Activated CD4-positive, alpha-beta T cell treated with anti-CD3 and anti-CD28 coated beads, Interleukin-2, amount 10 ng/mL, durations not matched to agents 24 days and 14 days (primary cell): ENCODE measurements at regions not wholly inside any gene's neighbourhood (a gene's known extent, or its start where the extent isn't known, plus 50 kb on each side); places are given as distances from the start of the nearest gene placed in this dataset.
"Not testable (repeated sequence)": the region's sequence is repeated elsewhere in the genome, so short reads cannot be mapped to it uniquely, and the experiment has no call there.

Experiments used
- DNase-seq: peaks from one replicate; pipeline ENCODE4 v3.0.0; 2022
- H3K27ac Mint-ChIP-seq: one replicate; pipeline ENCODE4 v1.8.0; 2022; ENCODE audit warnings: mild to moderate bottlenecking, mixed read lengths
- H3K27me3 Mint-ChIP-seq: one replicate; pipeline ENCODE4 v1.8.0; 2022; ENCODE audit warnings: mixed read lengths
- H3K36me3 Mint-ChIP-seq: one replicate; pipeline ENCODE4 v1.8.0; 2022; ENCODE audit warnings: low read depth, mild to moderate bottlenecking, mixed read lengths
- H3K4me1 Mint-ChIP-seq: one replicate; pipeline ENCODE4 v1.8.0; 2021; ENCODE audit warnings: mixed read lengths
- H3K4me3 Mint-ChIP-seq: one replicate; pipeline ENCODE4 v1.8.0; 2022; ENCODE audit warnings: mild to moderate bottlenecking, moderate library complexity, mixed read lengths
- H3K9me3 Mint-ChIP-seq: one replicate; pipeline ENCODE4 v1.8.0; 2021; ENCODE audit warnings: mixed read lengths
- intact Hi-C: fragments of 100-400 bp; cut with micrococcal nuclease; formaldehyde crosslinking; loops from one replicate; pipeline ENCODE4 v1.15.1; 2023

- H3K27me3 Mint-ChIP-seq = no peaks in the 10 kb centered on the region
- no peak overlapping the region for H3K27ac Mint-ChIP-seq
- no peaks in the 10 kb centered on the region for H3K36me3 Mint-ChIP-seq
- no peaks in the 10 kb centered on the region for H3K9me3 Mint-ChIP-seq
- intact Hi-C loops = no loop called here
- H3K4me3 Mint-ChIP-seq = no peak overlapping the region
- H3K4me1 Mint-ChIP-seq = no peaks in the 10 kb centered on the region
- DNase-seq = no peak
Observed at GRCh38 chr10:35940141-35941041, 298.3 kb upstream of the FZD8 start.

DNA sequence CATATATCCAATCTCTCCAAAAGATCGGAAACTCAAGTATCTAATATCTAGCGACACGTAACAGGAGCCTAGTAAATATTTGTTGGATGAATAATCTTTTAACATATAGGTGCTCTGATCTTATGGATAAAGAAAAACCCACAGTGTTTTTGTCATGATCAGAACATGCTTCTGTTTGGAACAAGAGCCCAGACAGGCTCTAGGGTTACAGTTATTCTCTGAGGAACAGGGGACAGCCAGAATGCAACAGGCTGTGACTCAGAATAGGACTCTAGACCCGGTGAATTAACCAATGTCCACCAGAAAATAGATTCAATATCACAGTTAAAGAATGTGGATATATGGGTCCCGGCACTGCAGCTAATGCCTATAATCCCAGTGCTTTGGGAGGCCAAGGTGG is 296.1 kb upstream of the FZD8 start:
- no peak overlapping the region for H3K27ac Mint-ChIP-seq
- H3K4me1 Mint-ChIP-seq = no peaks in the 10 kb centered on the region
- H3K27me3 Mint-ChIP-seq = no peaks in the 10 kb centered on the region
- DNase-seq = no peak
- intact Hi-C loops = no loop called here
- no peaks in the 10 kb centered on the region for H3K9me3 Mint-ChIP-seq
- no peak overlapping the region for H3K4me3 Mint-ChIP-seq
- H3K36me3 Mint-ChIP-seq = no peaks in the 10 kb centered on the region

GRCh38 chr10:35937546-35937945 is 295.4 kb upstream of the FZD8 start:
- H3K4me1 Mint-ChIP-seq = no peaks in the 10 kb centered on the region
- no peaks in the 10 kb centered on the region for H3K9me3 Mint-ChIP-seq
- no peaks in the 10 kb centered on the region for H3K36me3 Mint-ChIP-seq
- DNase-seq = no peak
- H3K4me3 Mint-ChIP-seq = no peak overlapping the region
- no peak overlapping the region for H3K27ac Mint-ChIP-seq
- H3K27me3 Mint-ChIP-seq = no peaks in the 10 kb centered on the region
- intact Hi-C loops = no loop called here

DNA sequence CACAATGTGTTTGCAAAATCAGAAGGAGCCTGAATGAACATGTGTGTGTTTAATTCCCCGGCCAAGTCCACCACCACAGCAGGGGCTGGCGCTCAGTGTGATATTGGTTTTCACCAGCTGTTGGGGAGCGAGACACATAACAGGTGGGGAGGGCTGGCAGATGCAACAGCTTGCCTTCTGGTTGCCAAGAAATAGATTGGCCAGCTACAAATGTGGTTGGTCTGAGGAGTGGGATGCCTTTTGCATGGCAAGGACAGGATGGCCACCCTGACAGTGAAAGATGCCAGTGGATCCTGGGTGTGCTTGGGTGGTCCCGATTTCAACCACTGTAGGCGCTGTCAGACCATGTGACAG is 292.5 kb upstream of the FZD8 start:
- Mint-ChIP-seq H3K27ac (no peak overlapping the region), H3K27me3 (no peaks in the 10 kb centered on the region), H3K4me1 (no peaks in the 10 kb centered on the region), H3K9me3 (peaks cover 4% of the 10 kb centered on the region), H3K36me3 (no peaks in the 10 kb centered on the region), H3K4me3 (no peak overlapping the region)
- DNase-seq = no peak
- intact Hi-C loops = no loop called here

GRCh38 chr10:35933940-35934641 is 292.0 kb upstream of the FZD8 start:
- intact Hi-C loops = no loop called here
- H3K4me3 Mint-ChIP-seq = no peak overlapping the region
- no peak overlapping the region for H3K27ac Mint-ChIP-seq
- no peaks in the 10 kb centered on the region for H3K27me3 Mint-ChIP-seq
- H3K9me3 Mint-ChIP-seq = peaks cover 4% of the 10 kb centered on the region
- no peak for DNase-seq
- H3K4me1 Mint-ChIP-seq = no peaks in the 10 kb centered on the region
- H3K36me3 Mint-ChIP-seq = no peaks in the 10 kb centered on the region

- DNase-seq = no peak
- no peaks in the 10 kb centered on the region for H3K36me3 Mint-ChIP-seq
- H3K4me3 Mint-ChIP-seq = no peak overlapping the region
- H3K4me1 Mint-ChIP-seq = no peaks in the 10 kb centered on the region
- H3K9me3 Mint-ChIP-seq = peaks cover 4% of the 10 kb centered on the region
- intact Hi-C loops = no loop called here
- no peaks in the 10 kb centered on the region for H3K27me3 Mint-ChIP-seq
- H3K27ac Mint-ChIP-seq = no peak overlapping the region
Observed at GRCh38 chr10:35933491-35933890, 291.4 kb upstream of the FZD8 start.

GRCh38 chr10:35929962-35930361 is 287.9 kb upstream of the FZD8 start:
- H3K4me1 Mint-ChIP-seq, H3K4me3 Mint-ChIP-seq, intact Hi-C loops, H3K9me3 Mint-ChIP-seq, H3K27ac Mint-ChIP-seq, DNase-seq, H3K36me3 Mint-ChIP-seq, H3K27me3 Mint-ChIP-seq: not testable (repeated sequence)

DNA sequence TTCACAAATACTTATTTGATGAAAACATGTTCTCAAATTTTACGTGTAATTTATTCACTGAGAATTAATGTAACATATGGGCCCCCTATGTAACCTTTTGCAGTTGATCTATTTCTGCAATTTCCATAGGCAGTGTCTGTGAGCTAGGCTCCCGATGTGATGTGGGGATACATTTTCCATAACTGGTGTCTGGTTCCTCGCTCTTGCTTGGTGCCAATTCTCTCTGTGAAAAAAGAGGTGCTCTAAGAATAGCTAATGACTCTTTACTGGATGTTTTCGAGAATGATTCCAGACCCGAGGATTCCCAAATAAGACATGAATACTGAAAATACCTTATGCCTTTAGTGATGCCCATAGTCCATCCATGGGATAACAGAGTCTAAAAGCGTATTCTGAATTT is 286.7 kb upstream of the FZD8 start:
- no peak overlapping the region for H3K27ac Mint-ChIP-seq
- H3K27me3 Mint-ChIP-seq = no peaks in the 10 kb centered on the region
- no peaks in the 10 kb centered on the region for H3K4me1 Mint-ChIP-seq
- H3K9me3 Mint-ChIP-seq = peaks cover 4% of the 10 kb centered on the region
- no peaks in the 10 kb centered on the region for H3K36me3 Mint-ChIP-seq
- DNase-seq = no peak
- intact Hi-C loops = no loop called here
- H3K4me3 Mint-ChIP-seq = no peak overlapping the region

GRCh38 chr10:35927990-35928488 is 285.9 kb upstream of the FZD8 start:
- intact Hi-C loops = no loop called here
- Mint-ChIP-seq H3K36me3 (no peaks in the 10 kb centered on the region), H3K4me1 (no peaks in the 10 kb centered on the region), H3K9me3 (peaks cover 4% of the 10 kb centered on the region), H3K4me3 (no peak overlapping the region), H3K27ac (no peak overlapping the region), H3K27me3 (no peaks in the 10 kb centered on the region)
- DNase-seq = no peak

DNA sequence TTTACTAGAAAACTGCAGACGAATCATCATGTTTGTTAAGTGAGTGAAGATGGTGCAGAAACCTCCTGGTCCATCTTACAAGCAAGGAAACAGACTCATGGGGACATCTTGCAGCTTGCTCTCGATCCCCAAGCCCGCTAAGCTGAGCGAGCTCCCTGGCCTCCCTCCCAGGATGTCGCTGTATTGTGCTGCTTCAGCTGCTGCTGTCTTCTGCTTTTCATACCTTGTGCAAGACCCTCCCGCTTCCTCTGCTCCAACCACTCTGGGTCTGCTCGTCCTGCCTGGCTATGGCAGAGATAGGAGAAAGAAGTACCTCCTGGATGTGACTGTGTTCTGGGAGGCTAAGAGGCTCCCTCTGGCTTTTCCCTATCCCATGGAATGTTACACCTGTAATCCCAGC is 285.2 kb upstream of the FZD8 start:
- intact Hi-C loops = no loop called here
- Mint-ChIP-seq H3K27ac (no peak overlapping the region), H3K9me3 (peaks cover 4% of the 10 kb centered on the region), H3K4me1 (no peaks in the 10 kb centered on the region), H3K36me3 (no peaks in the 10 kb centered on the region), H3K27me3 (no peaks in the 10 kb centered on the region), H3K4me3 (no peak overlapping the region)
- DNase-seq = no peak

GRCh38 chr10:35926846-35927245 is 284.8 kb upstream of the FZD8 start:
- intact Hi-C loops = no loop called here
- no peak overlapping the region for H3K4me3 Mint-ChIP-seq
- H3K9me3 Mint-ChIP-seq = peaks cover 4% of the 10 kb centered on the region
- no peak for DNase-seq
- H3K4me1 Mint-ChIP-seq = no peaks in the 10 kb centered on the region
- no peak overlapping the region for H3K27ac Mint-ChIP-seq
- no peaks in the 10 kb centered on the region for H3K27me3 Mint-ChIP-seq
- H3K36me3 Mint-ChIP-seq = no peaks in the 10 kb centered on the region

DNA sequence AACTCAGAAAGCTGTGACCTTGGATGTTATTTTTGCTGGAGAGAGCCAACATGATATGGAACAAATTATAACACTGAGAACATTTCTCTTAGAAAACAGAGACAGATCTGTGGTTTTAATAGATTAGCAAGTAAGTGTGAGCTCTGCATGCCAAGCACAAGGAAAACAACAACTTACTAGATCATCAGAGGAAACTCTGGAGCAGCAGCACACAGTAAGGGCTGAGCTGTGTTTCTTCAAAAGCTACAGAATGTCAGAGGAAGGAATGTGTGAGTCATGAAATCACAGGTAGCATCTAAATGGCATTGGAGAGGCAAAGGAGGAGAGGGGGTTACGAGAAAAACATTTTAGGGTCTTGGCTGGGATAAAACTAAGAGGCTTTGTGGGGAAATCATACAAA is 283.4 kb upstream of the FZD8 start:
- Mint-ChIP-seq H3K4me1 (no peaks in the 10 kb centered on the region), H3K4me3 (no peak overlapping the region), H3K36me3 (no peaks in the 10 kb centered on the region), H3K27me3 (no peaks in the 10 kb centered on the region), H3K27ac (no peak overlapping the region), H3K9me3 (peaks cover 4% of the 10 kb centered on the region)
- intact Hi-C loops = no loop called here
- no peak for DNase-seq

- H3K27ac Mint-ChIP-seq = no peak overlapping the region
- intact Hi-C loops = no loop called here
- no peaks in the 10 kb centered on the region for H3K27me3 Mint-ChIP-seq
- no peak overlapping the region for H3K4me3 Mint-ChIP-seq
- H3K9me3 Mint-ChIP-seq = peaks cover 1% of the 10 kb centered on the region
- no peaks in the 10 kb centered on the region for H3K4me1 Mint-ChIP-seq
- H3K36me3 Mint-ChIP-seq = no peaks in the 10 kb centered on the region
- no peak for DNase-seq
Observed at GRCh38 chr10:35924759-35925158, 282.7 kb upstream of the FZD8 start.

- Mint-ChIP-seq H3K4me3 (no peak overlapping the region), H3K36me3 (no peaks in the 10 kb centered on the region), H3K27me3 (no peaks in the 10 kb centered on the region), H3K4me1 (no peaks in the 10 kb centered on the region), H3K27ac (no peak overlapping the region), H3K9me3 (no peaks in the 10 kb centered on the region)
- intact Hi-C loops = no loop called here
- no peak for DNase-seq
Observed at GRCh38 chr10:35922876-35923600, 280.9 kb upstream of the FZD8 start.
